ENCODE measurements at regions not wholly inside any gene's neighbourhood (a gene's known extent, or its start where the extent isn't known, plus 50 kb on each side); places are given as distances from the start of the nearest gene placed in this dataset.

GRCh38 chr4:148764720-148765119, 322.5 kb upstream of the NR3C2 start:
- TF ChIP-seq EZH2 (IDR thresholded peaks at IDR 0.05; ENCODE audit: insufficient read depth, poor library complexity, severe bottlenecking) = no peak
- no peak for TF ChIP-seq EZH2phosphoT487 (IDR thresholded peaks at IDR 0.05; ENCODE audit: insufficient read depth, low read depth)
